ENCODE measurements at regions not wholly inside any gene's neighbourhood (a gene's known extent, or its start where the extent isn't known, plus 50 kb on each side); places are given as distances from the start of the nearest gene placed in this dataset.

DNA sequence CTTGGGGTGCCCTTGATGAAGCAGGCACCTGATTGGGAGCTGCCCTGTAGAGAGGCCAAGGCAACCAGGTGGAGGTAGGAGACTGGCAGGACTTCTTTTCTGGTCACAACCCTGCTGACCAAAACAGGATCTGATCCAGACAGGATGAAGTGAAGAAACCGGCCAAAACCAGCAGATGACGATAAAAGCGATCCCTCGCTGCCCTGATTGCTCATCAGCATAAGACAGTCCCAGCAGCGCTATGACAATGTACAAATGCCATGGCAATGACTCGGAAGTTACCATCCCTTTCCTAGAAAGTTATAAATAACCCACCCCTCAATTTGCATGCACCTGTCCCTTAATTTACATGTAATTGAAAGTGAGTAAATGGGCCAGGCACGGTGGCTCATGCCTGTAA is 88.4 kb upstream of the PDE10A start:
- no peak overlapping the region for H3K4me3 ChIP-seq (ENCODE audit: low read depth, low read length)
- H2AFZ ChIP-seq = no peak overlapping the region
- no peaks in the 10 kb centered on the region for H3K4me1 ChIP-seq
- no peak overlapping the region for H3K27ac ChIP-seq
- H3K79me2 ChIP-seq = no peaks in the 10 kb centered on the region
- H3K9me3 ChIP-seq (ENCODE audit: control insufficient read depth, low read length) = no peaks in the 10 kb centered on the region
- TF ChIP-seq, protein P1, sequence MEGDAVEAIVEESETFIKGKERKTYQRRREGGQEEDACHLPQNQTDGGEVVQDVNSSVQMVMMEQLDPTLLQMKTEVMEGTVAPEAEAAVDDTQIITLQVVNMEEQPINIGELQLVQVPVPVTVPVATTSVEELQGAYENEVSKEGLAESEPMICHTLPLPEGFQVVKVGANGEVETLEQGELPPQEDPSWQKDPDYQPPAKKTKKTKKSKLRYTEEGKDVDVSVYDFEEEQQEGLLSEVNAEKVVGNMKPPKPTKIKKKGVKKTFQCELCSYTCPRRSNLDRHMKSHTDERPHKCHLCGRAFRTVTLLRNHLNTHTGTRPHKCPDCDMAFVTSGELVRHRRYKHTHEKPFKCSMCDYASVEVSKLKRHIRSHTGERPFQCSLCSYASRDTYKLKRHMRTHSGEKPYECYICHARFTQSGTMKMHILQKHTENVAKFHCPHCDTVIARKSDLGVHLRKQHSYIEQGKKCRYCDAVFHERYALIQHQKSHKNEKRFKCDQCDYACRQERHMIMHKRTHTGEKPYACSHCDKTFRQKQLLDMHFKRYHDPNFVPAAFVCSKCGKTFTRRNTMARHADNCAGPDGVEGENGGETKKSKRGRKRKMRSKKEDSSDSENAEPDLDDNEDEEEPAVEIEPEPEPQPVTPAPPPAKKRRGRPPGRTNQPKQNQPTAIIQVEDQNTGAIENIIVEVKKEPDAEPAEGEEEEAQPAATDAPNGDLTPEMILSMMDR (IDR thresholded peaks at IDR 0.05) = no peak
- no peaks in the 10 kb centered on the region for H3K36me3 ChIP-seq (ENCODE audit: control insufficient read depth, insufficient read depth, low read length)
- no peaks in the 10 kb centered on the region for H3K27me3 ChIP-seq (ENCODE audit: control insufficient read depth, insufficient read depth, low read length)
- H3K9ac ChIP-seq = no peak overlapping the region
- no peak overlapping the region for H3K4me2 ChIP-seq (ENCODE audit: low read length)

DNA sequence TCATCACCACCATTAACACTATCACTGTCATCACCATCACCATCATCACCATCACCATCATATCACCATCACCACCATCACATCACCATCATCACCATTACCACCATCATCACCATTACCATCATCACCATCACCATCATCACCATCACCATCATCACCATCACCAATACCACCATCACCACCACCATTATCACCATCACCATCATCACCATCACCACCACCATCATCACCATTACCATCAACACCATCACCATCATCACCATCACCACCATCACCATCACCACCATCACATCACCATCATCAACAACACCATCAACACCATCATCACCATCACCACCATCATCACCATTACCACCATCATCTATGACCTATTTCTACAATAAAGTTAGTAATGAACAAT is 86.1 kb upstream of the PDE10A start:
- Histone ChIP-seq H3K9me3 (ENCODE audit: control insufficient read depth, low read length) (no peaks in the 10 kb centered on the region), H3K27me3 (ENCODE audit: control insufficient read depth, insufficient read depth, low read length) (no peaks in the 10 kb centered on the region), H3K79me2 (no peaks in the 10 kb centered on the region), H2AFZ (no peak overlapping the region), H3K9ac (no peak overlapping the region), H3K27ac (no peak overlapping the region), H3K4me2 (ENCODE audit: low read length) (no peak overlapping the region), H3K4me3 (ENCODE audit: low read depth, low read length) (no peak overlapping the region), H3K36me3 (ENCODE audit: control insufficient read depth, insufficient read depth, low read length) (no peaks in the 10 kb centered on the region), H3K4me1 (no peaks in the 10 kb centered on the region)
- TF ChIP-seq, protein P1 (IDR thresholded peaks at IDR 0.05) = no peak

DNA sequence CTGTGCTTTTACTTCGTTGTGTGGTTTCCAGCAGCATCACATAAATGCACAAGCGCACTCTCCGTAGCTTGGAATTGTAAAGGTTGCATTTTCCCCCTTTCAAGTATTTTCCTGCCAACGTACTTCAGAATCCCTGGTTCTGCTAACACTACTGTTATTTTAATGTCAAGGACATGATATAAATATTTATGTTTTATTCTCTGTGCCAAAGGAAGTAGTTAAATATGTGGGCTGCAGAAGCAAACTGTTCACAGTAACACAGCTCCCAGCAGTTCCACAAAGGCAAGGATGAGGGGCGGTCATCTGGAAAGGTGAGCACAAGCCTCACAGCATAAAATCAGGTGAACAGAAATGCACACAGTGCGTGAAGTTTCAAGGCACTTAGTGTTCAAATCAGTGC is 85.3 kb upstream of the PDE10A start:
- Histone ChIP-seq H3K9ac (no peak overlapping the region), H2AFZ (no peak overlapping the region), H3K79me2 (no peaks in the 10 kb centered on the region), H3K4me2 (ENCODE audit: low read length) (no peak overlapping the region), H3K27me3 (ENCODE audit: control insufficient read depth, insufficient read depth, low read length) (no peaks in the 10 kb centered on the region), H3K4me1 (no peaks in the 10 kb centered on the region), H3K36me3 (ENCODE audit: control insufficient read depth, insufficient read depth, low read length) (no peaks in the 10 kb centered on the region), H3K27ac (no peak overlapping the region), H3K4me3 (ENCODE audit: low read depth, low read length) (no peak overlapping the region), H3K9me3 (ENCODE audit: control insufficient read depth, low read length) (no peaks in the 10 kb centered on the region)
- TF ChIP-seq, protein P1 (IDR thresholded peaks at IDR 0.05) = no peak

DNA sequence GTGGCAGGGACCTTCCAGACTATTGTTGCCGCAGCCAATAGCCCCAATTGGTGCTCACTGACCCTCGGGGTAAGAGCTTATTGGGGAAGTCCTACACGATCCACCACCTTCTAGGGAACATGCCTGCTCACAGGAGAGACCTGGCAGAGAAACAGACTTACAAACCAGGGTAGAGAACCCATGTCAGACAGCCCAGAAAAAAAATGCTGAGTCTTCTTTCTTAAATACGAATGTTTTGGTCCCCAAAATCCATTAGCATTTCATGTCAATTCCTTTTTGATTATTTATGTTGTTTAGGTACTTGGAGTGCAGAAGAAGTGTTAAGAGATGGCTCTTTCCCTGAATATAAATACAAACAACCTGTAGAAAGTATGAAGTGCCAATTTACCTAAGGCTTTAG is 84.9 kb upstream of the PDE10A start:
- Histone ChIP-seq H3K4me1 (no peaks in the 10 kb centered on the region), H3K4me2 (ENCODE audit: low read length) (no peak overlapping the region), H3K4me3 (ENCODE audit: low read depth, low read length) (no peak overlapping the region), H3K27ac (no peak overlapping the region), H2AFZ (no peak overlapping the region), H3K27me3 (ENCODE audit: control insufficient read depth, insufficient read depth, low read length) (no peaks in the 10 kb centered on the region), H3K36me3 (ENCODE audit: control insufficient read depth, insufficient read depth, low read length) (no peaks in the 10 kb centered on the region), H3K9ac (no peak overlapping the region), H3K79me2 (no peaks in the 10 kb centered on the region), H3K9me3 (ENCODE audit: control insufficient read depth, low read length) (no peaks in the 10 kb centered on the region)
- TF ChIP-seq, protein P1 (IDR thresholded peaks at IDR 0.05) = no peak

DNA sequence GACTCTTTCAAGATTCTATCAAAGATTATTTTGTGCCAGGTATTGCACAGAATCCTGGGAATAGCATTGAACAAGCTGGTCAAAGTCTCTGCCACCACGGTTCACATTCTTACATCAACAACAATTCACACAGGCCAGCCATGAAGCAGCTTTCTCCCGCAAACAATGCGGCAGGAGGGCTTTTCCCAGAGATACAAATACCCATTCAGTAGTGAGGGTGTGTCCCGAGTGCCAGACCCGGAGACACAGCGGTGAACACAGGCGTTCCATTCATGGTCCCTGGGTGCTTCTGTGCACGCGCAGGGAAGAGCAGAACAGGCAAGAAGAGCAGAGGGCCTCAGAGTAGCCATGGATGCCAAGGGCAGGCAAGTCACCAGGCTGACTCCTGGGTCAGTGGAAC is 83.3 kb upstream of the PDE10A start:
- H3K27me3 ChIP-seq (ENCODE audit: control insufficient read depth, insufficient read depth, low read length) = no peaks in the 10 kb centered on the region
- TF ChIP-seq, protein P1 (IDR thresholded peaks at IDR 0.05) = no peak
- H3K79me2 ChIP-seq = no peaks in the 10 kb centered on the region
- no peaks in the 10 kb centered on the region for H3K9me3 ChIP-seq (ENCODE audit: control insufficient read depth, low read length)
- H3K9ac ChIP-seq = no peak overlapping the region
- H3K4me2 ChIP-seq (ENCODE audit: low read length) = no peak overlapping the region
- no peaks in the 10 kb centered on the region for H3K36me3 ChIP-seq (ENCODE audit: control insufficient read depth, insufficient read depth, low read length)
- H3K4me3 ChIP-seq (ENCODE audit: low read depth, low read length) = no peak overlapping the region
- no peaks in the 10 kb centered on the region for H3K4me1 ChIP-seq
- no peak overlapping the region for H3K27ac ChIP-seq
- H2AFZ ChIP-seq = no peak overlapping the region
